Uterus (tissue), 2 donors: ENCODE measurements at regions not wholly inside any gene's neighbourhood (a gene's known extent, or its start where the extent isn't known, plus 50 kb on each side); places are given as distances from the start of the nearest gene placed in this dataset.
"Not testable (repeated sequence)": the region's sequence is repeated elsewhere in the genome, so short reads cannot be mapped to it uniquely, and the experiment has no call there.

Experiments used
- CTCF ChIP-seq, 4 experiments: fragments of 200-600 bp in 2 of 4; fragments of 450-650 bp in 2 of 4; sonication (generic) in 2 of 4; IDR thresholded peaks; one replicate each; pipeline ENCODE4 v1.5.1; 2016 to 2019; ENCODE audit warnings: antibody characterized with exemption in 4 of 4, mild to moderate bottlenecking in 2 of 4, moderate library complexity in 1 of 4
- POLR2A ChIP-seq, 2 donors: fragments of 450-650 bp; IDR thresholded peaks; one replicate each; pipeline ENCODE4 v1.6.1; 2016; ENCODE audit warnings: antibody characterized with exemption in 2 of 2, mild to moderate bottlenecking in 1 of 2, moderate library complexity in 1 of 2

GRCh38 chr7:76806010-76806409 lies 178.9 kb upstream of the POMZP3 start:
- TF ChIP-seq POLR2A, CTCF (IDR thresholded peaks at IDR 0.05): not testable (repeated sequence)
